ENCODE measurements at regions not wholly inside any gene's neighbourhood (a gene's known extent, or its start where the extent isn't known, plus 50 kb on each side); places are given as distances from the start of the nearest gene placed in this dataset.

DNA sequence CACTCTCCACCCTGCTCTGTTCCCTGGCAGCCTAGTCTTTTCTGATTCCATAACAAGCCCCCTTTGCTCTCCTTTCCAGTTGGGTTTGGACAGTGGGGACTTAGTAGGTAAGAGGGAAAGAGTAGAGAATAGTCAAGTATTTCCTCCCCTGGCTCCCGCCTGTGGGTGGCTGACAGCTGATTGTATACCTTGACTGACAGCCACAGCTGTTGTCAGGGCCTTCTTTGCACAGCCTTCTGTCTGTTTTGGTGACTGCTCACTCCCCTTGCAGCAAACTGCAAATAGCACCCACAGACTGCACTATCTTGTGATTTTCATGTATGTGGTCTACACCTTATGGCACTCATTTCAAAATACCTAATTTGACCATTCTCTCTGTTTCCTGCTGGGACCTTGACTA, 486.3 kb downstream of the ACTR3B start:
- TF ChIP-seq POLR2AphosphoS5 (IDR thresholded peaks at IDR 0.05; ENCODE audit: low read depth, low read length), result no peak
- TF ChIP-seq CTCF (IDR thresholded peaks at IDR 0.05), result no peak
- TF ChIP-seq, protein P1, sequence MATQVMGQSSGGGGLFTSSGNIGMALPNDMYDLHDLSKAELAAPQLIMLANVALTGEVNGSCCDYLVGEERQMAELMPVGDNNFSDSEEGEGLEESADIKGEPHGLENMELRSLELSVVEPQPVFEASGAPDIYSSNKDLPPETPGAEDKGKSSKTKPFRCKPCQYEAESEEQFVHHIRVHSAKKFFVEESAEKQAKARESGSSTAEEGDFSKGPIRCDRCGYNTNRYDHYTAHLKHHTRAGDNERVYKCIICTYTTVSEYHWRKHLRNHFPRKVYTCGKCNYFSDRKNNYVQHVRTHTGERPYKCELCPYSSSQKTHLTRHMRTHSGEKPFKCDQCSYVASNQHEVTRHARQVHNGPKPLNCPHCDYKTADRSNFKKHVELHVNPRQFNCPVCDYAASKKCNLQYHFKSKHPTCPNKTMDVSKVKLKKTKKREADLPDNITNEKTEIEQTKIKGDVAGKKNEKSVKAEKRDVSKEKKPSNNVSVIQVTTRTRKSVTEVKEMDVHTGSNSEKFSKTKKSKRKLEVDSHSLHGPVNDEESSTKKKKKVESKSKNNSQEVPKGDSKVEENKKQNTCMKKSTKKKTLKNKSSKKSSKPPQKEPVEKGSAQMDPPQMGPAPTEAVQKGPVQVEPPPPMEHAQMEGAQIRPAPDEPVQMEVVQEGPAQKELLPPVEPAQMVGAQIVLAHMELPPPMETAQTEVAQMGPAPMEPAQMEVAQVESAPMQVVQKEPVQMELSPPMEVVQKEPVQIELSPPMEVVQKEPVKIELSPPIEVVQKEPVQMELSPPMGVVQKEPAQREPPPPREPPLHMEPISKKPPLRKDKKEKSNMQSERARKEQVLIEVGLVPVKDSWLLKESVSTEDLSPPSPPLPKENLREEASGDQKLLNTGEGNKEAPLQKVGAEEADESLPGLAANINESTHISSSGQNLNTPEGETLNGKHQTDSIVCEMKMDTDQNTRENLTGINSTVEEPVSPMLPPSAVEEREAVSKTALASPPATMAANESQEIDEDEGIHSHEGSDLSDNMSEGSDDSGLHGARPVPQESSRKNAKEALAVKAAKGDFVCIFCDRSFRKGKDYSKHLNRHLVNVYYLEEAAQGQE (IDR thresholded peaks at IDR 0.05; ENCODE audit: insufficient read depth in 1 of 2, low read depth in 2 of 2, low read length in 1 of 2), result no peak
- no peak for TF ChIP-seq TCF7L2 (IDR thresholded peaks at IDR 0.05; ENCODE audit: low read depth, low read length)
- TF ChIP-seq SIN3A (IDR thresholded peaks at IDR 0.05; ENCODE audit: borderline replicate concordance, insufficient read depth, low read depth, low read length), result no peak
